Peyer's patch (tissue), 4 donors: ENCODE measurements at regions not wholly inside any gene's neighbourhood (a gene's known extent, or its start where the extent isn't known, plus 50 kb on each side); places are given as distances from the start of the nearest gene placed in this dataset.

Experiments used
- DNase-seq, 3 donors: peaks; one replicate each; pipeline ENCODE4 v3.0.0-alpha.2; 2017 to 2019
- H3K27ac ChIP-seq, 4 donors: fragments of 200-600 bp; sonication (generic); one replicate each; pipeline ENCODE4 v1.5.1; 2016 to 2019
- H3K27me3 ChIP-seq, 2 donors: fragments of 200-600 bp; sonication (generic); one replicate each; pipeline ENCODE4 v1.5.1; 2019
- H3K36me3 ChIP-seq, 3 donors: fragments of 200-600 bp; sonication (generic); one replicate each; pipeline ENCODE4 v1.5.1; 2016 to 2019
- H3K4me1 ChIP-seq, 4 donors: fragments of 200-600 bp; sonication (generic); one replicate each; pipeline ENCODE4 v1.5.1; 2016 to 2019
- H3K4me3 ChIP-seq, 4 donors: fragments of 200-600 bp; sonication (generic); 1 replicate in 3 of 4; 2 replicates in 1 of 4; pipeline ENCODE4 v1.5.1; 2016 to 2019; ENCODE audit warnings: mild to moderate bottlenecking in 1 of 4
- H3K9me3 ChIP-seq, 4 donors: fragments of 200-600 bp; sonication (generic); one replicate each; pipeline ENCODE4 v1.5.1; 2016 to 2019; ENCODE audit warnings: mild to moderate bottlenecking in 1 of 4
- CTCF ChIP-seq, 6 experiments: fragments of 450-650 bp in 4 of 6; fragments of 200-600 bp in 2 of 6; sonication (generic) in 1 of 6; IDR thresholded peaks; one replicate each; pipeline ENCODE4 v1.5.1; 2017 to 2019; ENCODE audit warnings: antibody characterized with exemption in 6 of 6, mild to moderate bottlenecking in 3 of 6, moderate library complexity in 1 of 6
- POLR2A ChIP-seq, 2 donors: fragments of 450-650 bp; IDR thresholded peaks; one replicate each; pipeline ENCODE4 v1.5.1; 2017; ENCODE audit warnings: antibody characterized with exemption in 2 of 2, mild to moderate bottlenecking in 2 of 2, moderate library complexity in 2 of 2

- no peaks in the 10 kb centered on the region for H3K4me1 ChIP-seq
Measured at GRCh38 chr3:103889675-103890074, 1454.9 kb downstream of the ZPLD1 start.

DNA sequence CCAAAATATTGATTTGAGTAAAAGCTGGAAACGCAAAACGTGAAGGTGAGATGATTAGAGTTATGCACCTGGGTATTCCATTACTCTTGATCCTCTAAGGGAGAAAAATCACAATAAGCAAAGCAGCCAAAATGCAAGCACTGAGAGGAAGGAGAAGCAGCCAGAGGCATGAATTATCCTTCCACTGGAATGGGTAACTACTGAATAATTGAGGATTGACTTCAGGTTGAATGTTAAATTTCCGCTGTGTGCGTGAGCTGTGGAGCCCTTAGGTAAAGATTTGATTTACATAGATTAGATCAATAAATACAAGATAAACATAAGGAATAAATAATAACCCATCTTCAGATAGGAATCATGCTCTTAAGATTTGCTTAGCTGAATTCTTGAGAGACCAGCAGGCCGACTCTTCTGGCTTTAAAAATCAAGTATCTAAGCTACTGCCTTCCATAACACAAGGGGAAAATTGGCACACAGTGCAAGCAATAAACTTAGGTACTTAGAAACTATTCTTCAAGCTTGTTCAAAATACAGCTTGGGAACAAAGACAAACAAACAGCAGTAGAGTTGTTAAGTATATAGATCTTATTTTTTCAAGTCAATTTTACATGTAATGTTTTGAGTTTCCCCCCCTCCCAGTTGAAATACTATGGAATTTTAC lies 1459.5 kb downstream of the ZPLD1 start:
- Histone ChIP-seq H3K36me3 (no peaks in the 10 kb centered on the region), H3K4me1 (no peaks in the 10 kb centered on the region), H3K4me3 (no peak overlapping the region), H3K27me3 (no peaks in the 10 kb centered on the region), H3K27ac (no peak overlapping the region), H3K9me3 (no peaks in the 10 kb centered on the region)
- no peak for TF ChIP-seq CTCF (IDR thresholded peaks at IDR 0.05)
- no peak for TF ChIP-seq POLR2A (IDR thresholded peaks at IDR 0.05)
- no peak for DNase-seq

More at GRCh38 chr3:103889675-103890074, 1454.9 kb downstream of the ZPLD1 start:
- Histone ChIP-seq H3K4me3 (no peak overlapping the region), H3K36me3 (no peaks in the 10 kb centered on the region), H3K27ac (no peak overlapping the region), H3K9me3 (no peaks in the 10 kb centered on the region), H3K27me3 (no peaks in the 10 kb centered on the region)
- TF ChIP-seq CTCF (IDR thresholded peaks at IDR 0.05) (no peak), POLR2A (IDR thresholded peaks at IDR 0.05) (no peak)
- no peak for DNase-seq

GRCh38 chr3:103899328-103899727 lies 1464.5 kb downstream of the ZPLD1 start:
- DNase-seq = no peak
- Histone ChIP-seq H3K4me1 (no peaks in the 10 kb centered on the region), H3K27ac (no peak overlapping the region), H3K4me3 (no peak overlapping the region), H3K36me3 (no peaks in the 10 kb centered on the region), H3K27me3 (no peaks in the 10 kb centered on the region), H3K9me3 (no peaks in the 10 kb centered on the region)
- TF ChIP-seq POLR2A (IDR thresholded peaks at IDR 0.05) (no peak), CTCF (IDR thresholded peaks at IDR 0.05) (no peak)

DNA sequence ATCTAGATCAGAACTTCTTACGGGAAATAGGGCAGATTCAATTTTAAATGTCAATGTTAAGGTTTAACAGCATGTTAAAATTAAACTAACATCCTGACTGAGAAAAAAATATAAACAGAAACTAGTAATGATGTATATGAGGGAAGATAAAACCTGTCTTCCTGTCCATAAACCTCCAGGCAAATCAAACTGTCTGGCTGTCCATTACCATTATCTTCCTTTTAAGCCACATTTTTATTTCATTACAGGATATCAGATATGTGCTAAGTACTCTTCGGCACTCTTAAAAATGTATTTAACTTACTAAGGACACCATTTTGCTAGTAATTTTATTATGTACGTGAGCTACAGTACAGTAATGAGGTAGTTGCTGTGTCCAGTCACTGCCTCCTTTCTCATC lies 1461.7 kb upstream of the ALCAM start:
- H3K9me3 ChIP-seq = no peaks in the 10 kb centered on the region
- H3K27me3 ChIP-seq = no peaks in the 10 kb centered on the region
- H3K4me3 ChIP-seq = no peak overlapping the region
- TF ChIP-seq CTCF (IDR thresholded peaks at IDR 0.05) = no peak
- no peak for TF ChIP-seq POLR2A (IDR thresholded peaks at IDR 0.05)
- DNase-seq = no peak
- no peaks in the 10 kb centered on the region for H3K36me3 ChIP-seq
- no peak overlapping the region for H3K27ac ChIP-seq
- no peaks in the 10 kb centered on the region for H3K4me1 ChIP-seq

GRCh38 chr3:103906304-103906703 lies 1460.4 kb upstream of the ALCAM start:
- no peak for TF ChIP-seq CTCF (IDR thresholded peaks at IDR 0.05)
- no peak for TF ChIP-seq POLR2A (IDR thresholded peaks at IDR 0.05)
- H3K4me1 ChIP-seq = no peaks in the 10 kb centered on the region
- no peaks in the 10 kb centered on the region for H3K36me3 ChIP-seq
- no peaks in the 10 kb centered on the region for H3K9me3 ChIP-seq
- H3K4me3 ChIP-seq = no peak overlapping the region
- no peaks in the 10 kb centered on the region for H3K27me3 ChIP-seq
- no peak for DNase-seq
- H3K27ac ChIP-seq = no peak overlapping the region

DNA sequence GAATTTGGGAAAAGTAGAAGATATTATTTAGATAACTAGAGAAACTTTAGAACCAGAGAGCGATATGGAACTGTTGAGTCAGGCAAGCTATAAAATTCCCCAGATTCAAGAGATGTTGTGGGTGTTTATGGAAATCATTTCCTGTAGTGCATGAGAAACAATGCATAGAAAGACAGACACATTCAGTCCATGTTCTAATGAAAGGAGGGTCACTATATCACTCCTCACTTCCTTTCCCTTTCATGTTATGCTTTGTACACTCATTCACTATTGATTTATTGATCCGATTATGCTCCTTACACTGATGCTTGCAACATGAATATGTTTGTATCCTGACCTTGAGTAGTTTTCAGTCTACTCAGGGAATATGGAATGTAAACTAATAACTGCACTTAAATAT lies 1459.9 kb upstream of the ALCAM start:
- H3K36me3 ChIP-seq = no peaks in the 10 kb centered on the region
- no peaks in the 10 kb centered on the region for H3K9me3 ChIP-seq
- no peak for DNase-seq
- no peak overlapping the region for H3K4me3 ChIP-seq
- TF ChIP-seq CTCF (IDR thresholded peaks at IDR 0.05) (no peak), POLR2A (IDR thresholded peaks at IDR 0.05) (no peak)
- no peak overlapping the region for H3K27ac ChIP-seq
- H3K27me3 ChIP-seq = no peaks in the 10 kb centered on the region
- no peaks in the 10 kb centered on the region for H3K4me1 ChIP-seq
